ENCODE measurements at regions not wholly inside any gene's neighbourhood (a gene's known extent, or its start where the extent isn't known, plus 50 kb on each side); places are given as distances from the start of the nearest gene placed in this dataset.
"Not testable (repeated sequence)": the region's sequence is repeated elsewhere in the genome, so short reads cannot be mapped to it uniquely, and the experiment has no call there.

DNA sequence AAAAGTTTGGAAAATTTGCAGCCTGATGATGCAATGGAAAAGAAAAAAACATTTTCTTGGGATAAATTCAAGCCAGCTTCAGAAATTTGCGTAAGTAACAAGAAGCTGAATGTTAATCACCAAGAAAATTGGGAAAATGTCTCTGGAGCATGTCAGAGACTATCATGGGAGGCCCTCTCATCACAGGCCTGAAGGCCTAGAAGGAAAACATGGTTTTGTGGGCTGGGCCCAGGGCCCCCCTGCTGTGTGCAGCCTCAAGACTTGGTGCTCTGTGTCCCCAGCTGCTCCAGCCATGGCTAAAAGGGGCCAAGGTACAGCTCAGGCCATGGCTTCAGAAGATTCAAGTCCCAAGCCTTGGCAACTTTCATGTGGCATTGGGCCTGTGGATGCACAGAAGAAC, 1049.8 kb upstream of the GRIA3 start:
- DNase-seq (ENCODE audit: low read depth in 2 of 3, low spot score in 2 of 3), result no peak

DNA sequence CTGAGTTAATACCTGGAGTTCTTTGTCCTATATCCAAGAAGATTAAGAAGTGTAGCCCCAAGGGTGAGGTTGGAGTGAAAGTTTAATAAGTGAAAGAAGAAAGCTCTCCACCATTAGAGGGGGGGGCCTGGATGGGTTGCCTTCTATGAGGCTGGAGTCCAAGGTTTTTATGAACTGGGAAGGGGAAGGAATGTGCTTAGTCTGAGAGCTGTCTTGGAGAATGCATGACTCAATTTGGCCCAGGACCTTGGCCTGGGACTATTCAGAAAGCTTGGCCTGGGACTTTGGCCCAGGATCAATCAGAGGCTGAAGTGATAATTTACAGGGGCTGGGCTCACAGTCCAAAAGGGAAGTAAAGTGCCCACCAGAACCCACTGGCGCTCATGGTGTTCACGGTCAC, 1049.0 kb upstream of the GRIA3 start:
- DNase-seq (ENCODE audit: low read depth in 2 of 3, low spot score in 2 of 3), result no peak

DNA sequence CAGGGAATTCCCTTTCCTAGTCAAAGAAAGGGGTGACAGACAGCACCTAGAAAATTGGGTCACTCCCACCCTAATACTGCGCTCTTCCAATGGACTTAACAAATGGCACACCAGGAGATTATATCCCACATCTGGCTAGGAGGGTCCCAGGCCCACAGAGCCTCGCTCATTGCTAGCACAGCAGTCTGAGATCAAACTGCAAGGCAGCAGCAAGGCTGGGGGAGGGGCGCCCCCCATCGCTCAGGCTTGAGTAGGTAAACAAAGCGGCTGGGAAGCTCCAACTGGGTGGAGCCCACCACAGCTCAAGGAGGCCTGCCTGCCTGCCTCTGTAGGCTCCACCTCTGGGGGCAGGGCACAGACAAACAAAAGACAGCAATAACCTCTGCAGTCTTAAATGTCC, 1043.9 kb upstream of the GRIA3 start:
- DNase-seq (ENCODE audit: low read depth in 2 of 3, low spot score in 2 of 3), result not testable (repeated sequence)

DNA sequence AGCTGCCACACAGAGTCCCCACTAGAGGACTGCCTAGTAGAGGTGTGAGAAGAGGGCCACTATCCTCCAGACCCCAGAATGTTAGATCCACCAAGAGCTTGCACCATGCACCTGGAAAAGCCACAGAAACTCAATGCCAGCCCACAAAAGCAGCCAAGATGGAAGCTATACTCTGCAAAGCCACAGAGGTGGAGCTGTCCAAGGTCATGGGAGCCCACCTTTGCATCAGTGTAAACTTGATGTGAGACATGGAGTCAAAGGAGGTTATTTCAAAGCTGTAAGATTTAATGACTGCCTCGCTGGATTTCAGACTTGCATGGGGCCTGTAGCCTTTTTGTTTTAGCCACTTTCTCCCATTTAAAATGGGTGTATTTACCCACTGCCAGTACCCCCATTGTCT, 1030.1 kb upstream of the GRIA3 start:
- DNase-seq (ENCODE audit: low read depth in 2 of 3, low spot score in 2 of 3), result no peak

DNA sequence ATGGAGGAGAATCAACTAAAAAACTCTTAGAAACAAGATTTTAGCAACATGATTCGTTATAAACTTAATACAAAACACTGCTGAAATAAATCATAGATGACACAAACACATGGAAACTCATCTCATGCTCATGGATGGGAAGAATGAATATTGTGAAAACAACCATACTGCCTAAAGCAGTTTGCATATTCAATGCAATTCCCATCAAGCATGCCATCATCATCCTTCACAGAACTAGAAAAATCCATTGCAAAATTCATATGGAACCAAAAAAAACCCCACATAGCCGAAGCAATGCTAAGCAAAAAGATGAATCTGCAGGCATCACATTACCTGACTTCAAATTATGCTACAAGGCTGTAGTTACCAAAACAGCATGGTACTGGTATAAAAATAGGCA, 1015.8 kb upstream of the GRIA3 start:
- no peak for DNase-seq (ENCODE audit: low read depth in 2 of 3, low spot score in 2 of 3)

DNA sequence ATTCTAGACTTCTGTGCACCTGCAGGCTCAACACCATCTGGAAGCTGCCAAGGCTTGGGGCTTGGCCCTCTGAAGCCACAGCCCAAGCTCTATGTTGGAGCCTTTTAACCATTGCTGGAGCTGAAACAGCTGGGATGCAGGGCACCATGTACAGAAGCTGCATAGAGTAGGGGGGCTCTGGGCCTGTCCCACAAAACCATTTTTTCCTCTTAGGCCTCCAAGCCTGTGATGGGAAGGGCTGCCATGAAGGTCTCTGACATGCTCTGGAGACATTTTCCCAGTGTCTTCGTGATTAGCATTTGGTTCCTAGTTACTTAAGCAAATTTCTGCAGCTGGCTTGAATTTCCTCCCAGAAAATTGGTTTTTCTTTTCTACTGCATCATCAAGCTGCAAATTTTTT, 999.3 kb upstream of the GRIA3 start:
- no peak for DNase-seq (ENCODE audit: low read depth in 2 of 3, low spot score in 2 of 3)

DNA sequence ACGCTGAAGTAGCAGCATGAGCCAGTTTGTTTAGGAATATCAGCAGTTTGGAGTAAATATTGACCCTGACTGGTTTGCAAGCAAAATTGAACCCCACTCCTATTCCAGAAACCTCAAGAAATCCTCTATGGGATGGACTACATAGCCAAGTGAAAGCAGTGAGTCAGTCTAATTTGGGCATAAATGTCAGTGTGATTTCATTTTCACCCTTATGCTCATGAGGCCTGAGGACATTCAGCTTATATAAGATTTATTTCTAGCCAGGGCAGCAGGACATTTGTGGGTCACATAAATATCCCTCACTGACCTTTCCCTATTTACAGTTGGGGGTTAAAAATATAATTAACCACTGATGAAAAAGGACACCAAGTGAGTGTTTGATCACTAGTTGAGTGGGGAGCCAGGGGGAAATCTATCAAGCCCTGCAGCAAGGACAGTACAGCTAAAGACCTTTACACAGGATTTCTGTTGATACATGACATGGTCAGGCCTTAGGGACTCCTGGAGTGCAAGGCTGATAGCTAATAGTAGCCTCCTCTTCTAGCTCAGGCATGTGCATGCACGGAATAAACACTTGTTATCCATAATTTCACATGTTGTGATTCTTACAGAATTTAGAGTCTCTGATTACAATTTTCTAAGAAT, 996.9 kb upstream of the GRIA3 start:
- no peak for DNase-seq (ENCODE audit: low read depth in 2 of 3, low spot score in 2 of 3)

DNA sequence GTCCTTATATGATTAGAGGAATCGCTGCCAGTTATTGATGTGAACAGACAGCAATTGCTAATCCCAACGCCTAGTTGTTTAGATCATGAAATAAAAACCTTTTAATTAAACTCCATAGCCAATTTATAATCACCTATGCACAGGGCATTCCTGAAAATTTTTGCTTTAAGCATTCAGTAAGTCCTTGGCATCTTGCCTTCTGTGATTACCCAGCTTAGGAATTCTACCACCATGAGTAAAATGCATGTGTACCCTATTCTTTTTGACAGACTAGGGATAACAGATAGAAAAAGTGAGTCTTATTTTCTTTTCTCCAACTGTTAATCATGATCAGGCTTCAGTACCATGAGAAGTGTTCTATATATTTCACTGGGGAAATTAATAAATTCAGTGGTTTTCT, 995.3 kb upstream of the GRIA3 start:
- DNase-seq (ENCODE audit: low read depth in 2 of 3, low spot score in 2 of 3), result no peak

DNA sequence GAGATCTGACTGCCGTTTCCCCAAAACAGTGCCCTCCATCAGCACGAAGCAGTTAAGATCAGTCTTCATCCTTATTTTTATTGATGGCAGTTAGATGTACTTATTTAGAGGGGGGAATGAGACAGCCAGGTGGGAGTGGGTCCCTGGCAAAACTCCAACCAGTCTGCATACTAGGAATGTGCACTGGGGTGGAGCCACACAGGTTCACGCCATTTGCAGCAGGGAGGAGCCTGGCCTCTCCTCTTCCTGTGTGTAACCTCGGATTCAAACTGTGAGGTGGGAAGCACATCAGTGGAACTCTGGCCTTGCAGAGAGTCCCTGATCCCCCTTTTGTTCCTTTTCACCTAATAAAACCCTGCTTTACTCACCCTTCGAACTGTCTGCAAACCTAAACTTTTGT, 987.7 kb upstream of the GRIA3 start:
- DNase-seq (ENCODE audit: low read depth in 2 of 3, low spot score in 2 of 3), result no peak

DNA sequence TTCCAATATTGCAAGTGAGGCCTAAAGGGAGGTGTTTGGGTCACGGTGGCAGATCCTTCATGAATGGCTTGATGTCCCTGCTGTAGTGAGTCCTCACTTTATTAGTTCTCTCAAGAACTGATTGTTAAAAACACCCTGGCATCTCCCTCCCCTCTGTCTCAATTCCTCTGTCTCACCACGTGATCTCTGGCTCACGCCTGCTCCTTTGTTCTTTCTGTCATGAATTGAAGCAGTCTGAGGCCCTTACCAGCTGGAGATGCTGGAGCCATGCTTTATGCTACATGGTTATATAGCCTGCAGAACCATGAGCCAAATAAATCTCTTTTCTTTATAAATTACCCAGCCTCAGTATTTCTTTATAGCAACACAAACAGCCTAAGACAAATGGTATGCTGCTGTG, 980.7 kb upstream of the GRIA3 start:
- DNase-seq (ENCODE audit: low read depth in 2 of 3, low spot score in 2 of 3), result no peak

DNA sequence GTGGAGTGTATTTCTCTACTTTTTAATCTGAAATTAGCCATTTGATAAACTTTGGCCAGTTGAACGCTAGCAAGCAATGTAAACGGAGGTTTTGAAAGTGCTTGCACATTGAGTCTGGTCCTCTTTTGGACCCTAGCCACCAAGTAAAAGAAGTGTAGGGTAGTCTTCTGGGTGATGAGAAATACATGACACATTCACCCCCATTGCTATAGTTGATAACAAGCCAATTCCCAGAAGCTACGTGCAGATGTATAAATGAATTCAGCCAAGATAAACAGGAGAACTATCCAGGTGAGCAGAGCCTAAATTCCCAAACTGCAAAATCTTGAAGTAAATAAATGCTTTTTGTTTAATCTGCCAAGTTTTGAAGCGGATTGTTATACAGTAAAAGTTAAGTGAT, 965.4 kb upstream of the GRIA3 start:
- no peak for DNase-seq (ENCODE audit: low read depth in 2 of 3, low spot score in 2 of 3)

DNA sequence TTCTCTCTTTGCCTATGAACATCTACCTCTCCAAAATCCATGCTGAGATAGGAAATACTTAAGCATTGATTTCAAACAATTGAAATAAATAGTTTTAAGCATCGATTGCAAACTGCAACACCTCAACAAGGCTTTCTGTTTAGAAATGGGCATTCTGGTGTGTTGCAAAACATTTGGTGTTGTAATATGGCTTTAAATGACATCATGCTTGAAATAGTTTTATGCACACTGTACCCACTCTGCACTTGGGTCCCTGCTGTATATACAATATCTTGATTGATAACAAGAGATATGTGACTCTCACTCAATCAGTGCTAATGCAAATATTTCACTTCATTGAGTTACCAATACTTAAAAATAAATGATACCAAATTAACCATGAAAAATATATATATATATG, 964.9 kb upstream of the GRIA3 start:
- DNase-seq (ENCODE audit: low read depth in 2 of 3, low spot score in 2 of 3), result no peak

DNA sequence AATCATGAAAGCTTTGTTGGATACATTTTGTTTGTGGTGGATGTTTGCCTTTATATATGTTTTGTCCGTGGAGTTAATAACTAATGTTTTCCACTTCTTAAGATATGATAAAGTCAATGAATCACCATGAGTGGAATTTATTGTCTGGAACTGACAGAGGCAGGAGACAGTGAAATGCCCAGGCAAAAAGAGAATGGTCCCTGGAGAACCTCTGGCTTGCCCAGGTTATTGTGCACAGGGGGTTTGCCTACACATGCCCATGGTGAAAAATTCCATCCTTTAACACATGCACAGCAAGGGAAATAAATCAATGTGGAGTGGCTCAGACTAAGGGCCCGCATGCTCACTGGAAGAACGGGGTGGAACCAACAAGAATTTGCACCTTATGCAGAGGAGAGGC, 964.3 kb upstream of the GRIA3 start:
- DNase-seq (ENCODE audit: low read depth in 2 of 3, low spot score in 2 of 3), result no peak

DNA sequence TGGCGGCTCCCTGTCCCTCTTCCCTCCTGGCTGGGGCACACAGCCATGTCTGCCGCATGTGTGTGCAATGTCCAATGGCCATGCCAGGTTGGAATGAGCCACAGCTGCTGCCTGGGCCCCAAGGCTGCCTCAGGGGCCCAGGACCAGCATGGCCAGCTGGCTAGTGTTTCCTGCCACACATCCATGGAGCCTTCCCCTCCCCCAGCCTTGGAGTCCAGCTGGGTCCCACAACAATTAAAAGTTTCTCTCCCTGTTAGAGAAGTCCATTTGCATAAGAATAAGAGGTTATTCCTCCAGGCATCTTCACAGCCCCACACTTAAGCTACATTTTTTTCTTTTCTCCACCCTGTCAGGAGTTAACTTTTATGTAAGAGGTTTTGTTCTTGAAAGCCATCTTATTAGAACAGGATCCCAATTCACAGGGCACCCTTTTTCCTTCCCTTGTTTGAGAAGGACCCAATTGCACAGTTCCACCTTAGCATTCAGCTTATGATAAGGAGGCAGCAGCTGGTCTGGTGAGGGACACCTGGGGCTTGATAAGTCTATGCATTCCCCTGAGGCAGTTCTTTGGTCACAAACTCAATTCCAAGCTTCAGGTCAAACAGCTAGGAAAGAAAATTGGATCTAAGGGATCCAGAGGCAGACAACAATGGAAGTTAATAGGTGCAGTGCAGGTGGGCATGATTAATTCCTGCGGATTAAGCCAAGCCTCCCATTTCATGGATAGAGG, 963.3 kb upstream of the GRIA3 start:
- no peak for DNase-seq (ENCODE audit: low read depth in 2 of 3, low spot score in 2 of 3)

DNA sequence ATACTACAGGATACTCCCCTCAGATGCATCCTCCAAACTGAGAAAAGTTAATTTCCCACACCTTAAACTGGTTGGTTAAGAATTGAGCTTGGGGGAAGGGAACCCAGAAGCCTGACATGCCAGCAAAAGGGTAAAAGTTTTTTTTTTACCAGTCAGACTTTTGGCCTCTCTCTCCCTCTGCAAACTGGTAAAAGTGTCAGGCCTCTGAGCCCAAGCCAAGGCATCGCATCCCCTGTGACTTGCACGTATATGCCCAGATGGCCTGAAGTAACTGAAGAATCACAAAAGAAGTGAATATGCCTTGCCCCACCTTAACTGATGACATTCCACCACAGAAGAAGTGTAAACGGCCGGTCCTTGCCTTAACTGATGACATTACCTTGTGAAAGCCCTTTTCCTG, 962.3 kb upstream of the GRIA3 start:
- DNase-seq (ENCODE audit: low read depth in 2 of 3, low spot score in 2 of 3), result not testable (repeated sequence)

DNA sequence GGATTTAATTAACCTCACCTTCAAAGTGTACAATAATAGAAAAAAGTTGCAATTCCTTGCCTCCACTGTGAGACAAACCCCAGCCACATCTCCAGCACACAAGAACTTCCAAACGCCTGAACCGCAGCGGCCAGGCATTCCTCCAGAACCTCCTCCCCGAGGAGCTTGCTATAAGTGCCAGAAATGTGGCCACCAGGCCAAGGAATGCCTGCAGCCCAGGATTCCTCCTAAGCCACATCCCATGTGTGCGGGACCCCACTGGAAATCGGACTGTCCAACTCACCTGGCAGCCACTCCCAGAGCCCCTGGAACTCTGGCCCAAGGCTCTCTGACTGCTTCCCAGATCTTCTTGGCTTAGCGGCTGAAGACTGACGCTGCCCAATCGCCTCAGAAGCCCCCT, 959.9 kb upstream of the GRIA3 start:
- not testable (repeated sequence) for DNase-seq (ENCODE audit: low read depth in 2 of 3, low spot score in 2 of 3)

DNA sequence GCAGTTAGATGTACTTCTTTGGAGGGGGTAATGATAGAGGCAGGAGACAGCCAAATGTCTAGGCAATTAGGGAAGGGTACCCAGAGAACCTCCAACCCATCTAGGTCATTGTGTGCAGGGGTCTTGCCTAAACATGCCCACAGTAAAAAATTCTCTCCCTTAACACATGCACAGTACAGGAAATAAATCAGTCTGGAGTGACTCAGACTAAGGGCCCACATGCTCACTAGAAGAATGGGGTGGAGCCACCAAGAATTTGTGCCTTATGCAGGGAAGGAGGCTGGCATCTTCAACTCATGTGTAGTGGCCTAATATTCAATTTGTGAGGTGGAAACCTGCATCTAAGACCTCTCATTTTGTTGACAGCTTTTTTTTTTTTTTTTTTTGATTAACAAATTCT, 945.3 kb upstream of the GRIA3 start:
- no peak for DNase-seq (ENCODE audit: low read depth in 2 of 3, low spot score in 2 of 3)

DNA sequence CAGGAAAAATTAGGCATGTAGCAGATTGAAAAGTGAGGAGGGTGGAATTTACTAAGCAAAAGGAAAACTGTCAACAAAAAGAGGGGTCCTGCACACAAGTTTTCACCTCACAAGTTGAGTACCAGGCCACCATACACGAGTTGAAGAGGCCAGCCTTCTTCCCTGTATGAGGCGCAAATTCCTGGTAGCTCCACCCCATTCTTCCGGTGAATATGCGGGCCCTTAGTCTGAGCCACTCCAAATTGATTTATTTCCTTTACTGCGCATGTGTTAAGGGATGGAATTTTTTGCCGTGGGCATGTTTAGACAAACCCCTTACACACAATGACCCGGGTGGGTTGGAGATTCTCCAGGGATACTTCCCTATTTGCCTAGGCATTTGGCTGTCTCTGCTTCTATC, 942.1 kb upstream of the GRIA3 start:
- DNase-seq (ENCODE audit: low read depth in 2 of 3, low spot score in 2 of 3), result no peak

DNA sequence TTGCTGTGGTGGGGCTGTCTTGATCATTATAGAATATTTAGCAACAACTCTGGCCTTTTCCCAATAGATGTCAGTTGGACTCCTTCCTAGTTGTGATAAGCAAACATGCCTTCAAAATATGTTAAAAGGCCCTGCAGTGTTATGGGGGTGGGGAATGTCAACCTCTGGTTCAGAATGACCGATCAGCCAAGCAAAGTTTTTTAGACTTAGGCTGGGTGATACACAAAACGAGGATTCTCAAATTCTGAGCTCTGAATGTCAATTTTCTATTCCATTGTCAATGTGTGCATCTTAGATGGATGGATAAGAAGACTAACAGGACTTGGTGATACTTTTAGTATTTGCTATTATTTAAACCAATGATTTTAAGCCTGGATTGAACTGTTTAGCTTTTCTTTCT, 940.0 kb upstream of the GRIA3 start:
- no peak for DNase-seq (ENCODE audit: low read depth in 2 of 3, low spot score in 2 of 3)

DNA sequence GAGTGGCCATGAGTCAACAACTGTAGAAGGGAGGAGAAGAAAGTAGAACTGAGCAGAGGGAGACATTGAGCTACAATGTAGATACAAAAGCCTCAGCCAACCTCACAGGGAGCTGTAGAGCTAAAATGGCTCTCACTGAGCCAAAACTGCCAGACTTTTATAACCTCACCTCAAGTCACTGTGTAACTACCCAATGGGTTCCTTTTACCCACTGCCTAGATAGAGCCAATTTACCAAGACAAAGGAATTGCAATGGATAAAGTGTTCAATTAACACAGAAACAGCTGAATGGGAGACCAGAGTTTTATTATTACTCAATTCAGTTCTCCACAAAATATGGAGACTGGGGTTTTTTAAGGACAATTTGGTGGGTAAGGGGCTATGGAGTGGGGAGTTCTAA, 938.9 kb upstream of the GRIA3 start:
- no peak for DNase-seq (ENCODE audit: low read depth in 2 of 3, low spot score in 2 of 3)

DNA sequence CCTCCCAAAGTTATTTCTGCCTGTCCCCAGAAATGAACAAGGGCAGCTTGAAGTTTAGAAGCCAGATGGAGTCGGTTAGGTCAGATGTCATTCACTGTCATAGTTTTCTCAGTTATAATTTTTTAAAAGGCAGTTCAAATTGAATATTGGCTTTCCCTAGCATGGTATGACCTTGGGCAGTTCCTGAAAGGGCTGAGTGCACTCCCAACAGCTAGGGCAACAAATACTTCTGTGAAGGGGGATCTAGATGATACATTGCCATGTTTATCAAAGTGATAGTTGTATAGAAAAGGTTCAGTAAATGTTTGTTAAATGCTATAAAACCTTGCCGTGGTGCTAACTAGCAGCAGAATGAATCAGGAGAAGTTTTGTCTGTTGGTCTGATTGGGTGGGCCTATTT, 938.1 kb upstream of the GRIA3 start:
- no peak for DNase-seq (ENCODE audit: low read depth in 2 of 3, low spot score in 2 of 3)

DNA sequence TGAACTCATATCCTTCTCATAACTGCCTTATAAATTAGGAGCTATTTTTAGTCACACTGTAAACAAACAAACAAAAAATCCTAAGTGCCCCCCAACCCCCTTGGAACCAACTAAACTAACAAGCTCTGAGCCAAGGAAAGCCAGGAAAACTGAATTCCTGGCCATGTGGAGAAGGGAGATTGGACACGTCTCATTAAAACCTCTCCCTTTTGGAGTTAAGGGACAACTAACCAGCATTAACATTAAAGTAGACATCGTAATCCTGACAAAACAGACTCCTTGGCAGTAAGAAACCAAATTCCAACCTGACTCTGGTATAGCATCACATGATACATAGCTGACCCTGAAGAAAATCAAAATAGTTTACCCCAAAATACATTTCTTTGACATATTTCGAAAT, 937.1 kb upstream of the GRIA3 start:
- DNase-seq (ENCODE audit: low read depth in 2 of 3, low spot score in 2 of 3), result no peak

DNA sequence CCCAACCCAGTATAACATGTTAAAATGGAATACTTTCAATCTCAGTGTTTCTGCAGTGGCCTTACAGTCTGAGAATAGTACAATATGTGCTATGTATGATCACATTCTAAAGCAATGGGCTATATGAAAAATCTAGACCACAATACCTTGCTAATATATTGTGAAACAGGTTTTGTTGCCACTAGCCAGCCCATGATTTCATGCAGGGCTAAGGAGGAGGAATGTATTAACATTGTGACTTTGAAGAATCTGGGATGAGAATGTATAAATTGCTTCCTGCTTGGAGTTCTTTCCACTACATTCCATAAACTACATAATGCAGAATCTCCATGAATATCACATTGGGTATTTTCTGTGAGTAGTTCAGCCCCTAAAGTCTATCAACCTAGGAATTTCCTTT, 935.4 kb upstream of the GRIA3 start:
- no peak for DNase-seq (ENCODE audit: low read depth in 2 of 3, low spot score in 2 of 3)

Measured in hematopoietic multipotent progenitor cell (in vitro differentiated cells).